Parathyroid adenoma (tissue), 2 donors: ENCODE measurements at regions not wholly inside any gene's neighbourhood (a gene's known extent, or its start where the extent isn't known, plus 50 kb on each side); places are given as distances from the start of the nearest gene placed in this dataset.

Experiments
- H2AFZ ChIP-seq: fragments of 300-600 bp; sonication (generic); one replicate; pipeline ENCODE4 v1.7.0; 2017; ENCODE audit warnings: antibody characterized with exemption, mild to moderate bottlenecking
- H3K27ac ChIP-seq: fragments of 300-600 bp; sonication (generic); one replicate; pipeline ENCODE4 v1.7.0; 2017
- H3K27me3 ChIP-seq: fragments of 300-600 bp; sonication (generic); one replicate; pipeline ENCODE4 v1.7.0; 2017; ENCODE audit warnings: low read length; ENCODE audit not compliant: control insufficient read depth, insufficient read depth
- H3K36me3 ChIP-seq: fragments of 300-600 bp; sonication (generic); one replicate; pipeline ENCODE4 v1.7.0; 2017; ENCODE audit warnings: low read length; ENCODE audit not compliant: control insufficient read depth, insufficient read depth
- H3K4me1 ChIP-seq: fragments of 300-600 bp; sonication (generic); one replicate; pipeline ENCODE4 v1.7.0; 2017; ENCODE audit warnings: control low read depth
- H3K4me2 ChIP-seq: fragments of 300-600 bp; sonication (generic); one replicate; pipeline ENCODE4 v1.7.0; 2017; ENCODE audit warnings: low read length
- H3K4me3 ChIP-seq: fragments of 300-600 bp; sonication (generic); one replicate; pipeline ENCODE4 v1.7.0; 2017; ENCODE audit warnings: low read depth, low read length
- H3K79me2 ChIP-seq: fragments of 300-600 bp; sonication (generic); one replicate; pipeline ENCODE4 v1.7.0; 2017; ENCODE audit warnings: control low read depth
- H3K9ac ChIP-seq: fragments of 300-600 bp; sonication (generic); one replicate; pipeline ENCODE4 v1.7.0; 2017; ENCODE audit warnings: mild to moderate bottlenecking
- H3K9me3 ChIP-seq: fragments of 300-600 bp; sonication (generic); one replicate; pipeline ENCODE4 v1.7.0; 2017; ENCODE audit warnings: low read length; ENCODE audit not compliant: control insufficient read depth
- TF ChIP-seq, protein P1 (sequence below): fragments of 300-600 bp; sonication (generic); IDR thresholded peaks from one replicate; pipeline ENCODE4 v1.7.0; 2017; ENCODE audit warnings: antibody characterized with exemption, mild to moderate bottlenecking
- donor health status: primary hyperparathyroidism.

- Histone ChIP-seq H3K27me3 (no peaks in the 10 kb centered on the region), H3K36me3 (no peaks in the 10 kb centered on the region)
- TF ChIP-seq, protein P1, sequence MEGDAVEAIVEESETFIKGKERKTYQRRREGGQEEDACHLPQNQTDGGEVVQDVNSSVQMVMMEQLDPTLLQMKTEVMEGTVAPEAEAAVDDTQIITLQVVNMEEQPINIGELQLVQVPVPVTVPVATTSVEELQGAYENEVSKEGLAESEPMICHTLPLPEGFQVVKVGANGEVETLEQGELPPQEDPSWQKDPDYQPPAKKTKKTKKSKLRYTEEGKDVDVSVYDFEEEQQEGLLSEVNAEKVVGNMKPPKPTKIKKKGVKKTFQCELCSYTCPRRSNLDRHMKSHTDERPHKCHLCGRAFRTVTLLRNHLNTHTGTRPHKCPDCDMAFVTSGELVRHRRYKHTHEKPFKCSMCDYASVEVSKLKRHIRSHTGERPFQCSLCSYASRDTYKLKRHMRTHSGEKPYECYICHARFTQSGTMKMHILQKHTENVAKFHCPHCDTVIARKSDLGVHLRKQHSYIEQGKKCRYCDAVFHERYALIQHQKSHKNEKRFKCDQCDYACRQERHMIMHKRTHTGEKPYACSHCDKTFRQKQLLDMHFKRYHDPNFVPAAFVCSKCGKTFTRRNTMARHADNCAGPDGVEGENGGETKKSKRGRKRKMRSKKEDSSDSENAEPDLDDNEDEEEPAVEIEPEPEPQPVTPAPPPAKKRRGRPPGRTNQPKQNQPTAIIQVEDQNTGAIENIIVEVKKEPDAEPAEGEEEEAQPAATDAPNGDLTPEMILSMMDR: no peak
These were observed 515.2 kb upstream of the JAG1 start for GRCh38 chr20:11188843-11189603.

DNA sequence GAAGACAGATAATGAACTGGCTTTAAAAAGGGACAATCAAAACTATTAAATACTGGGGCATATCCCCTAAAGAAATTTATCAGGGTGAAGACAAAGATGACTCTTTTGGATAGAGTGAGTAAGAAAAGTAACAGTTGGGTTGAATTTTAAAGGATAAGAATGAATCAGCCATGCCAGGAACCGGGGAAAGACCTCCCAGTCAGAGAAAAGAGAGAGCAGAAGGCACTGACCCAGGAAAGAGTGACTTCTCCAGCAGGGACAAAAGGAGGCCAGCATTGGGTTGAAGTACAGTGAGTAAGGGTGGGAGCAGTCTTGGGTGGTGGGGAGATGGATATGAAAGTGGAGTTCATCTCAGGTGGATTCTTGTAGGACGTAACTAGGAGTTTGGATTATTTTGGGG is 516.9 kb upstream of the JAG1 start:
- H3K9me3 ChIP-seq: no peaks in the 10 kb centered on the region
- no peaks in the 10 kb centered on the region for H3K27me3 ChIP-seq
- H3K4me2 ChIP-seq: no peak overlapping the region
- no peak overlapping the region for H3K27ac ChIP-seq
- no peak overlapping the region for H2AFZ ChIP-seq
- no peak overlapping the region for H3K4me3 ChIP-seq
- H3K9ac ChIP-seq: no peak overlapping the region
- TF ChIP-seq, protein P1: no peak
- H3K79me2 ChIP-seq: no peaks in the 10 kb centered on the region
- H3K4me1 ChIP-seq: no peaks in the 10 kb centered on the region
- no peaks in the 10 kb centered on the region for H3K36me3 ChIP-seq

More at GRCh38 chr20:11188843-11189603, 515.2 kb upstream of the JAG1 start:
- no peak overlapping the region for H3K4me2 ChIP-seq
- H3K9me3 ChIP-seq: no peaks in the 10 kb centered on the region
- no peaks in the 10 kb centered on the region for H3K79me2 ChIP-seq
- no peak overlapping the region for H2AFZ ChIP-seq
- no peak overlapping the region for H3K9ac ChIP-seq
- H3K4me3 ChIP-seq: no peak overlapping the region
- H3K4me1 ChIP-seq: no peaks in the 10 kb centered on the region
- no peak overlapping the region for H3K27ac ChIP-seq

GRCh38 chr20:11192106-11192505 is 518.3 kb upstream of the JAG1 start:
- H3K9me3 ChIP-seq: no peaks in the 10 kb centered on the region

GRCh38 chr20:11193241-11193640 is 519.4 kb upstream of the JAG1 start:
- H3K36me3 ChIP-seq: no peaks in the 10 kb centered on the region
- no peaks in the 10 kb centered on the region for H3K9me3 ChIP-seq
- H3K9ac ChIP-seq: no peak overlapping the region
- H2AFZ ChIP-seq: no peak overlapping the region
- no peak overlapping the region for H3K4me3 ChIP-seq
- H3K27ac ChIP-seq: no peak overlapping the region
- no peaks in the 10 kb centered on the region for H3K79me2 ChIP-seq
- TF ChIP-seq, protein P1: no peak
- H3K4me1 ChIP-seq: no peaks in the 10 kb centered on the region
- H3K27me3 ChIP-seq: no peaks in the 10 kb centered on the region
- no peak overlapping the region for H3K4me2 ChIP-seq

More at GRCh38 chr20:11192106-11192505, 518.3 kb upstream of the JAG1 start:
- H3K27ac ChIP-seq: no peak overlapping the region
- H3K9ac ChIP-seq: no peak overlapping the region
- H2AFZ ChIP-seq: no peak overlapping the region
- TF ChIP-seq, protein P1: no peak
- no peak overlapping the region for H3K4me2 ChIP-seq
- H3K36me3 ChIP-seq: no peaks in the 10 kb centered on the region
- H3K4me1 ChIP-seq: no peaks in the 10 kb centered on the region
- no peaks in the 10 kb centered on the region for H3K27me3 ChIP-seq
- no peaks in the 10 kb centered on the region for H3K79me2 ChIP-seq
- H3K4me3 ChIP-seq: no peak overlapping the region

- Histone ChIP-seq H3K9me3 (no peaks in the 10 kb centered on the region), H3K27ac (no peak overlapping the region), H3K9ac (no peak overlapping the region), H3K4me1 (no peaks in the 10 kb centered on the region), H3K4me2 (no peak overlapping the region), H3K79me2 (no peaks in the 10 kb centered on the region), H3K4me3 (no peak overlapping the region), H3K36me3 (no peaks in the 10 kb centered on the region), H2AFZ (peak overlapping the region; percentile 52), H3K27me3 (no peaks in the 10 kb centered on the region)
- TF ChIP-seq, protein P1: no peak
These were observed 521.4 kb upstream of the JAG1 start for GRCh38 chr20:11195169-11195568.
